COR-L47 (cell line): ENCODE measurements at regions not wholly inside any gene's neighbourhood (a gene's known extent, or its start where the extent isn't known, plus 50 kb on each side); places are given as distances from the start of the nearest gene placed in this dataset.
"Not testable (repeated sequence)": the region's sequence is repeated elsewhere in the genome, so short reads cannot be mapped to it uniquely, and the experiment has no call there.

ENCODE experiments used
- DNase-seq: peaks from one replicate; lab custom pipeline; 2025; lab: John Stamatoyannopoulos, UW

DNA sequence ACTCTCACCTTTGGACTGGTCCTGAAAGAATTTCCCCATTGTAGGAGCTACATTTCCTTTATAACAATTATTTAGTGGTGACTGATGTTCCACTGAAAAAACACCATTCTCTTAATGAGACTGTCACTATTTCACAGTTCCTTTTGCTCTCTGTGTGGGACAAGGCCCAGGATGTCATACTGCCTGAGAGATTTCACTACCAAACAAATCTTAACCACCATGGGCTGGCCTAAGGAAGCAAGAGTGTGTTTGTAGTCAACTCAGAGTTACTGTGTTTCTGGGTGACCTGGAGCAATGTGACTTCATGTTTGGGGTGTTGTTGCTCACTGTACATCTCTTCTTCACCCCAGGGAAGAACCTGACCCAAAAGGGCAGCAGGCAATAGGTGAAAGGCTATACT, 50.1 kb upstream of the ZNF608 start:
- no peak for DNase-seq

DNA sequence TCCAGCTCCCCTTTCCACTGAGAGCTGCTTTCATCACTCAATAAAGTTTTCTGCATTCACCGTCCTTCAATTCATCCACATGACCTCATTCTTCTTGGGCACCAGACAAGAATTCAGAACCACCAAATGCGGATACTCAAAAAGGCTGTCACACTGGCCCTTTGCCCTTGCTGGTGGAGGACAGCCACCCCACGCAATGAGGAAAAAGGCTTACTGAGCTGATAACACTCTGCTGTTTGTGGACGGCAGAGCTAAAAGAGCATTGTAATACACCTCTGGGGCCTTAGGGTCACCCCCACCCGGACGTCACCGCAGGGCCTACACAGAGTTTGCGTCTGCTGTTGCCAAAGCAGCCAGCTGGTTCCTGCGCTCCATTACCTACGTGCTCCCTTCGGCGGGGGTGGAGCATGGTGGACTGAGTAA, 51.2 kb upstream of the ZNF608 start:
- no peak for DNase-seq

GRCh38 chr5:124798890-124799289, 52.5 kb upstream of the ZNF608 start:
- no peak for DNase-seq

DNA sequence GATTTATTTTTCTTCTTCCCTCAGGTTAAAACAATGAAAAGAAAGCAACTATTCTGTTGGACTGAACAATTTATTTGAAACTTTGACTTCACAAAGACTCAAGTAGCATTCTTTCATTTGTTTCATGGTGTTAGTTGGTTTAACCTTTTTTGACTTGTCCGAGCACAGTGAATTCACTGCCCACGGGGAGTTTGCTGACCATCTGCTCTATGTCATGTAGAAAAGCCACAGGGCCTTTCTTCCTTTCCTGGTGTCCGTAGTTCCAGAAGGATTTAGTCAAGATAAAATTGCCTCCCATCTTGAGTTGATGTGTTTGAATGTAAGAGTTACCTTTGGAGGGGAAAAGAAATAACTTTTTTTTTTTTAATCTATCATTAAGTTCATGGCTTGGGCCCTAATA, 55.1 kb upstream of the ZNF608 start:
- no peak for DNase-seq

DNA sequence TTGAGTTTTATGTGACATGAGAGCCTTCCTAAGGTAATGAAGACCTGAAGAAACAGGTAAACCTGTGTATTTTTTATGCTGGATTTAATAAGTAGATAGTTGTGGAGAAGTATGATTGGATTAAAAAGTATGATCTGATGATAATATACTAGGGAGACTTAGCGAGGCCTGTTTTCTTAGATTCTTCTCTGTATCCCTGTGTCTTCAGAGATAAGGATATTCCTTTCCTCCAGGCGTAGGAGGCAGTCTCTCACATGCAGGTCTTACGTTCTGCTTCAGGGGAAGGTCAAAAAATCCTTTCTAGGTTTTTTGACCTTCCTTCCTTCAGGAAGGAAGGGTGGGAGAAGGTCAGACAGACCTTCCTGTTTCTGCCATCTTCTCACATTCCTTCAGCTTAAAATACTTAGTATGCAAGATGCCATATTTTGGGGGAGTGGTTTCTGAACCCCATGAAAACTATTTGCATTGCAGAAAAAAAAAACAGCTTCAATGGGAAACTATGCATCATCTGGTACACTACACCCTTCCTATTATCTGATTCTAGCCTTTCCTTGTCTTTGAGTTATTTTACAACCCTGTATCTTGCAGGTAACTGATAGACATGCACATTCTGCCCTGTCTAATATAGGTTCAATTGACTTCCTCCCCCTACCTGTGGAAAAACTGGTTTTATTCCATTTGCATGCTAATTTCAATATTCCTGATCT, 57.3 kb upstream of the ZNF608 start:
- DNase-seq = no peak

- DNase-seq = no peak
These were observed 59.6 kb upstream of the ZNF608 start for GRCh38 chr5:124806026-124806372.

- peak; percentile 97 for DNase-seq
These were observed 60.1 kb upstream of the ZNF608 start for GRCh38 chr5:124806373-124807077.

- no peak for DNase-seq
These were observed 62.4 kb upstream of the ZNF608 start for GRCh38 chr5:124808842-124809268.

DNA sequence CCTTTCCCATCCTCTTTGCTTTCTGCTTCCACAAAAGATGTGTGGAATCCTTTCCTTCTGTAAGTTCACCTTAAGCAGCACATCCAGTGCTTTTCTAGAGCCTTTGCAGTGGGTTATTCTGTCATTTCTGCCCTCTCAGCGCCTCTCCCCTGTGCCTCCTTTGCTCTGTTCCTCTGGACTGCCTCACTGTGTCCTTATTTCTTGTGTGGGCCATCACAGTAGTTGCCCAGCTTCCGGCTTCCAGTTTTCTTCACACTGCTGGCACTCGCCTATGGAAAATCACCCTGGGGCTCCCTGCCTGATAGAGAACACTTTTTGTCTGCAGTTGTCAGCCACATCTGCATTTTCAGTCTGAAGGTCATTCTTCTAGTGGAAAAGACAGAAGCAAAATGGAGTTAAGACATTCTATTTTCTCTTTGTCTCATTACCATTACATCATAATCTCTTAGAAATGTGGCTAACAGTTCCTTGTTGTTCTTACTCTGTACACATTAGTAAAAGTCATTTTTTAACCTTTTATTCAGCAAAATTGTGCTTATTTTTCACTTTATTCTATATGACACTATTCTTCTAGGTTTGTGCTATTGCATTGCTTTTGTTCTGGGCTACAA, 64.1 kb upstream of the ZNF608 start:
- DNase-seq = no peak

GRCh38 chr5:124812771-124813358, 66.4 kb upstream of the ZNF608 start:
- DNase-seq = no peak

- DNase-seq = no peak
These were observed 69.9 kb upstream of the ZNF608 start for GRCh38 chr5:124816381-124816780.

DNA sequence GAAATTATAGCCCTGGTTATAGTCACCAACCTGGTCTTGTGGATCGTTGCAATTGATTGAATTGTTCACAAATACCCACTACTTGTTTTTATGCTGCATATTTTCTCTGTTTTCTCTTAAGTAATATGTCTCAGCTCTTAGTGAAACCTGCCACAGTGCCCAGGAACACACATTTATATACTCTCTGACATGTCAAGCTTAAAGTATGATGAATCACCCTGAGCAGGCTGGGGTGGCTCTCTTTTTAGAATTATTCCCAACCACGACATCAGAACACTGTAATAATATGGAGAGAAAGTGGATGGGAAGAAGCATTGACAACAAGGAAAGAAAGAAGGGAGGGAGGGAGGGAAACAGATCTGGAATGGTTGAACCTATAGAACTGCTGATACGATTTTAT, 72.8 kb upstream of the ZNF608 start:
- no peak for DNase-seq

DNA sequence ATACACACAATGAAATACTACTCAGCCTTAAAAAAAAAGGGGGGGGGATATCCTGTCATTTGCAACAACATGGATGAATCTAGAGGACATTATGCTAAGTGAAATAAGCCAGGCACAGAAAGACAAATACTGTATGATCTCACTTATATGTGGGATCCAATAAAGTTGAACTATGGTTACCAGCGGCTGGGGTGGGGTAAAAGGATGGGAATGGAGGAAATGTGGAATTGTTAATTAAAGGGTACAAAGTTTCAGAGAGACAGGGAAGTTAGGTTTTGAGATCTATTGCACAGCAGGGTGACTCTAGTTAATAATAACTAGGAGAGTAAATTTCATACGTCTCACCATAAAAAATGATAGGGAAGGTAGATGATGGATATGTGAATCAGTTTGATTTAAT, 76.2 kb upstream of the ZNF608 start:
- no peak for DNase-seq

GRCh38 chr5:124823380-124823779, 76.9 kb upstream of the ZNF608 start:
- no peak for DNase-seq

DNA sequence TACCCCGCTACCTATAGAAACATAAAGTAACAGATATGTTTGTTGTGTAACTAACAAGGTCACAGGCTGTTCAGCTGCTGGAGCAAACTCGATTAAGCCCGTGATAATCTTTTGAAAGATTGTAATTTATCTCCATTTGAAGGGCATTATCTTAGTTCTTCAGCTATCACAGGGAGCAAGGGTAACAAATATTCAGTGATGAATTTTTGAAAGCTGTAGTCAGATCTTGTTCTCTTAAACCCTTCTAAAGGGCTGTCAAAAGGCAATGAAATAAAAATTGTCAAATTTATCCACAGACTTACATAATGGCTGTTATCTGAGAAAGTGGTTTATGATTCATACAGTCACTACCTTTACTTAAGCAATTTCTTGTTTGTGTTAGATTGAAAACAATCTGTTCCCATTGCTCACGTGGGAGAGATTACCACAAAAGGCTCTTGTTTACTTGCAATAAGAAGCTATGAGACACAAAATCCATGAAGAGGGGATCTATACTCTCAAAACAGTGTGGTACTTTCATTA, 78.3 kb upstream of the ZNF608 start:
- DNase-seq = no peak

DNA sequence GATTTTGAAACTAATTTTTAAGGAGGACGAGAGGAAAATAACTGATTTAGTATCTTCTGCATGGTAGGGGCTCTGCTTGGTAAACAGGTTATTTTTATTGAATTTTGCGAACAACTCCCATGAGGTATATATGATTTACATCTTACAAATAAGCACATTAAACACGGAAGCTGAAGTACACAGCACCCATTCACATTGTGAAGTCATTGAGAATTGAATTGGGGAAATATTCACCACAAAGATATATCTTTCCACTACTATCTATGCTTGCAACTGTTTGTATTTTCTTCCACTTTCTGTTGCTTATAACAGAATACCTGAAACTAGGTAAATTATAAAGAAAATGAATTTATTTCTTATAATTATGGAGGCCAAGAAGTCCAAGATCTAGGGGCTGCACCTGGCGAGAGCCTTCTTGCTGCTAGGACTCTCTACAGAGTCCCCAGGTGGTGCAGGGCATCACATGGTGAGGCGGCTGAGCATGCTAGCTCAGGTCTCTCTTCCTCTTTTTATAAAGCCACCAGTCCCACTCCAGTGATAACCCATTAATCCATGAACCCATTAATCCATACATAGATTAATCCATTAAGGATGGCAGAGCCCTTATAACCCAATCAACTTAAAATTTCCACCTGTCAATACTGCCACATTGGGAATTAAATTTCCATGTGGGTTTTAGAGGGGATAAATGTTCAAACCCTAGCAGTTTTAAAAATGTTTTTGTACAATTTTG, 79.0 kb upstream of the ZNF608 start:
- no peak for DNase-seq

DNA sequence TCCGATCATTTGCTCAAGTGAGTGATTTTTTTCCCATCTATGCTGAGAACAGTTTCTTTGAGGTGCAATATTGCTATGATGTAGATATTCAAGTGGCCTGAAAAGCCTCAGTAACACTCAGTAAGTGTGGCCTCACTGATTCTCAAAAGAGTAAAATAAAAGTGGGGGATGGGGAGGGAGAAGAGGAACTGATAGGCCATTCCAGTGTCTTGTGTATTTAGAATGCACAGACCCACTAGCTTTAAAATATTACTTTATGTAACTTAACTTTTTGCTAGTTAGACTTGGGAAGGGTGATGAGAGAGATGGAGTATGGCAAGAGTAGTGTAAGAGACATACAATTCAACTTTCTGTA, 79.5 kb upstream of the ZNF608 start:
- DNase-seq = no peak

DNA sequence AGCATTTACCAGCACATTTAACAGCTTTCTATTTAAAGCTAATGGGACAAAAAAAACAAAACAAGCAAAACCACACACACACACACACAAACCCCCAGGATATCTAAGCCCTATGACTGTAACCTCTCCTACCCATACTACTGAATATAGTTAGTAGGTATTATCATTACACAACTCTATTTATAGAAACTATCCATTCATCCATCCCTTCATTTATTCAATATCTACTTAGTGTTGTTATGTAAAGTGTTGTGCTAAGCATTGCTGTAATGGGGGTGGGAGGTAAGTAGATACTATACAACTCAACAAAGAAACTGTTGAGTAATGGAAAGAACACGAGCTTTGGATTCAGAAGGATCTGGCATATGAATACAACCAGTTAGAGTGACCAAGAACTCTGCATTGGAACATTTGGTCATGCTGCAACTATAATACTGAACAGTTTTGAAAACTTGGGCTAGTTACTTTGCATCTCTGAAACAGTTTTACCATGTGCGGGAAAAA, 82.3 kb upstream of the ZNF608 start:
- DNase-seq = no peak

DNA sequence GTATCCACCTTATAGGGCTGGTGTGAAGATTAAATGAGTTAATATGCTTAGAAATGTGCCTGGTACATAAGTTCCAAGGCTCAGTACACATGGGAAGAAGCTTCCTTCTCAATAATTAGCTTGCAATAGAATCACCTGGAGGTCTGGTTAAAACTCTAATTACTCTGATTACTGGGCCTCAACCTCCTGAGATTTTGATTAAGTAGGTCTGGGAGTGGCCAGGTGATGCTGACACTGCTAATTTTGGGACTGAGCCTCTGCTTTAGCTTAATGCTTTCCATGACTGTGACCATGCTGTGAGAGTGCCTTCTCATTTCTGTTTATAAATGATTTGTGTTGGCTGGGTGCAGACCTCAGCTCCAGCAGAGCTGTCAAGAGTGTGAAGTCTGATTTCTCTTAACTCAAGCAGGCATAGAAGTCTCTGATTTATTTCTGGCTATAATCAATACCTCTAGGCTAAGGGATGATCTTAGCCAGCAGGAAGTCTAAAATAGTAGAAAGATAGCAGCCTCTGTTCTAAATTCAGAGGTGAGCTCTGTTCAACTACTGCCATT, 85.3 kb upstream of the ZNF608 start:
- DNase-seq = no peak

DNA sequence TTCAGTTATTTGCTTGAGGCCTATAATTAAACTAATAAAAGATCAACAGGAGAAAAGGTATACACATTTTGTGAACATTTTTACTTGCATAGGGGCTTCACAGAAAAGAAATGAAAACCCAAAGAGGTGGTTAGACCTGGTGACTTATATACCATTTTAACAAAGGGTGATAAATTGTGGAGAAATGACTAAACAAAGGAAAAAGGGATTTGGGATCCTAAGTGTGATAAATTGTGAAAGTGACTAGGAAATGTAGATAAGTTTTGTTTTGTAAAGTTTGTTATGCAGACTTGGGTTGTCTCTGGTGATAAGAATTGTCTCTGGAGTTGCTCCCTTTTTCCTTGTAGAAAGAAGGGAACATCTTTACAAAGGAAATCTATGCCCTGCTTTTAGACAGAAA, 86.1 kb upstream of the ZNF608 start:
- no peak for DNase-seq

DNA sequence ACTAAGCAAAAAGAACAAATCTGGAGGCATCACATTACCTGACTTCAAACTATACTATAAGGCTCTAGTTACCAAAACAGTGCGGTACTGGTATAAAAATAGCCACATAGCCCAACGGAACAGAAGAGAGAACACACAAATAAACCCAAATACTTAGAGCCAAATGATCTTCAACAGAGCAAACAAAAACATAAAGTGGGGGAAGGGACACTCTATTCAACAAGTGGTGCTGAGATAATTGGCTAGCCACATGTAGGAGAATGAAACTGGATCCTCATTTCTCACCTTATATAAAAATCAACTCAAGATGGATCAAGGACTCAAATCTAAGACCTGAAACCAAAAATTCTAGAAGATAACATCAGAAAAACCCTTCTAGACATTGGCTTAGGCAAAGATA, 89.9 kb upstream of the ZNF608 start:
- DNase-seq = not testable (repeated sequence)
